Fibroblast of lung (primary cell): ENCODE measurements at regions not wholly inside any gene's neighbourhood (a gene's known extent, or its start where the extent isn't known, plus 50 kb on each side); places are given as distances from the start of the nearest gene placed in this dataset.
"Not testable (repeated sequence)": the region's sequence is repeated elsewhere in the genome, so short reads cannot be mapped to it uniquely, and the experiment has no call there.

Experiments
- DNase-seq, 2 donors: peaks; one replicate each; pipeline versions ENCODE4 v3.0.0 to v3.0.0-alpha.2; 2010; ENCODE audit warnings: low read depth in 2 of 2
- H2AFZ ChIP-seq: 2 replicates; pipeline ENCODE4 v1.5.1; 2012; ENCODE audit warnings: low read length, control low read depth, inconsistent platforms
- H3K27ac ChIP-seq: 2 replicates; pipeline ENCODE4 v1.5.1; 2011; ENCODE audit warnings: low read length, control low read depth; ENCODE audit not compliant: insufficient read depth
- H3K27me3 ChIP-seq: 2 replicates; pipeline ENCODE4 v1.5.1; 2011; ENCODE audit warnings: mild to moderate bottlenecking, low read length; ENCODE audit not compliant: control insufficient read depth, insufficient read depth
- H3K36me3 ChIP-seq: 2 replicates; pipeline ENCODE4 v1.5.1; 2011; ENCODE audit warnings: low read length; ENCODE audit not compliant: control insufficient read depth, insufficient read depth
- H3K4me1 ChIP-seq: 2 replicates; pipeline ENCODE4 v1.5.1; 2011; ENCODE audit warnings: low read length; ENCODE audit not compliant: control insufficient read depth, insufficient read depth; ENCODE audit errors: extremely low read depth
- H3K4me2 ChIP-seq: 2 replicates; pipeline ENCODE4 v1.5.1; 2011; ENCODE audit warnings: low read length, control low read depth; ENCODE audit not compliant: insufficient read depth; ENCODE audit errors: extremely low read depth
- H3K4me3 ChIP-seq, 4 experiments: fragments of 200-600 bp in 1 of 4; sonication (generic) in 1 of 4; replicated peaks in 1 of 4; 2 replicates each; pipeline ENCODE4 v1.5.1; 2011 to 2016; ENCODE audit warnings: low read length in 4 of 4, low read depth in 3 of 4, mild to moderate bottlenecking in 3 of 4, control low read depth in 2 of 4, inconsistent platforms in 1 of 4, mixed read lengths in 1 of 4; ENCODE audit not compliant: insufficient read depth in 1 of 4; ENCODE audit errors: control extremely low read depth in 1 of 4
- H3K79me2 ChIP-seq: 2 replicates; pipeline ENCODE4 v1.5.1; 2012; ENCODE audit warnings: mild to moderate bottlenecking, low read length, inconsistent platforms; ENCODE audit not compliant: control insufficient read depth, insufficient read depth
- H3K9ac ChIP-seq: 2 replicates; pipeline ENCODE4 v1.5.1; 2011; ENCODE audit warnings: mild to moderate bottlenecking, low read length, control low read depth; ENCODE audit not compliant: insufficient read depth
- H3K9me3 ChIP-seq: 2 replicates; pipeline ENCODE4 v1.5.1; 2012; ENCODE audit warnings: low read depth, low read length; ENCODE audit not compliant: control insufficient read depth, insufficient read depth
- H4K20me1 ChIP-seq: 2 replicates; pipeline ENCODE4 v1.5.1; 2011; ENCODE audit warnings: low read length; ENCODE audit not compliant: control insufficient read depth, insufficient read depth; ENCODE audit errors: extremely low read depth
- CTCF ChIP-seq, 2 donors: IDR thresholded peaks in 1 of 2; conservative IDR thresholded peaks in 1 of 2; 1 replicate in 1 of 2; 2 replicates in 1 of 2; pipeline ENCODE4 v1.5.1; 2011 to 2012; ENCODE audit warnings: low read length in 2 of 2, control low read depth in 1 of 2, inconsistent platforms in 1 of 2, low read depth in 1 of 2, mild to moderate bottlenecking in 1 of 2
- EZH2 ChIP-seq: IDR thresholded peaks from 2 replicates; pipeline ENCODE4 v1.5.1; 2012; ENCODE audit warnings: low read length, control low read depth, mild to moderate bottlenecking; ENCODE audit errors: missing control alignments

- Histone ChIP-seq H3K9me3 (no peaks in the 10 kb centered on the region), H3K4me3 (no peak overlapping the region), H3K79me2 (no peaks in the 10 kb centered on the region), H3K27ac (no peak overlapping the region), H3K27me3 (no peaks in the 10 kb centered on the region), H3K9ac (no peak overlapping the region), H3K4me1 (no peaks in the 10 kb centered on the region), H2AFZ (no peak overlapping the region), H4K20me1 (no peaks in the 10 kb centered on the region), H3K4me2 (no peak overlapping the region), H3K36me3 (no peaks in the 10 kb centered on the region)
- no peak for DNase-seq
- TF ChIP-seq CTCF (conservative IDR thresholded peaks at IDR 0.05 in 1 of 2, IDR thresholded peaks at IDR 0.05 in 1 of 2; ENCODE audit: low read depth in 1 of 2, low read length in 2 of 2) (no peak), EZH2 (no peak)
Observed at GRCh38 chr1:194862129-194862528, 1675.7 kb upstream of the B3GALT2 start.

GRCh38 chr1:194860248-194861201 lies 1674.1 kb upstream of the B3GALT2 start:
- no peak overlapping the region for H3K27ac ChIP-seq
- H3K4me3 ChIP-seq = no peak overlapping the region
- H3K9me3 ChIP-seq = no peaks in the 10 kb centered on the region
- no peaks in the 10 kb centered on the region for H3K36me3 ChIP-seq
- no peaks in the 10 kb centered on the region for H3K79me2 ChIP-seq
- no peaks in the 10 kb centered on the region for H3K4me1 ChIP-seq
- H3K27me3 ChIP-seq = no peaks in the 10 kb centered on the region
- TF ChIP-seq CTCF (conservative IDR thresholded peaks at IDR 0.05 in 1 of 2, IDR thresholded peaks at IDR 0.05 in 1 of 2; ENCODE audit: low read depth in 1 of 2, low read length in 2 of 2) (no peak), EZH2 (no peak)
- H4K20me1 ChIP-seq = no peaks in the 10 kb centered on the region
- no peak overlapping the region for H3K4me2 ChIP-seq
- no peak overlapping the region for H3K9ac ChIP-seq
- DNase-seq = no peak
- no peak overlapping the region for H2AFZ ChIP-seq

GRCh38 chr1:194859481-194860154 lies 1673.2 kb upstream of the B3GALT2 start:
- not testable (repeated sequence) for H4K20me1 ChIP-seq, H3K79me2 ChIP-seq, H2AFZ ChIP-seq, H3K4me2 ChIP-seq, H3K27me3 ChIP-seq, H3K4me1 ChIP-seq, H3K4me3 ChIP-seq, DNase-seq, H3K27ac ChIP-seq, H3K9me3 ChIP-seq, H3K36me3 ChIP-seq, H3K9ac ChIP-seq

GRCh38 chr1:194858811-194859480 lies 1672.5 kb upstream of the B3GALT2 start:
- H3K36me3 ChIP-seq, H3K4me2 ChIP-seq, H3K27me3 ChIP-seq, DNase-seq, H3K27ac ChIP-seq, H4K20me1 ChIP-seq, H3K4me1 ChIP-seq, H3K4me3 ChIP-seq, H3K9me3 ChIP-seq, H3K79me2 ChIP-seq, H2AFZ ChIP-seq, H3K9ac ChIP-seq: not testable (repeated sequence)
